ENCODE measurements at regions not wholly inside any gene's neighbourhood (a gene's known extent, or its start where the extent isn't known, plus 50 kb on each side); places are given as distances from the start of the nearest gene placed in this dataset.

- TF ChIP-seq CTCF (IDR thresholded peaks at IDR 0.05) (no peak), POLR2A (IDR thresholded peaks at IDR 0.05; ENCODE audit: low read length) (no peak), EP300 (IDR thresholded peaks at IDR 0.05) (no peak), ZFP36 (IDR thresholded peaks at IDR 0.05; ENCODE audit: borderline replicate concordance, partially characterized antibody) (no peak), CHD2 (IDR thresholded peaks at IDR 0.05; ENCODE audit: low read length, partially characterized antibody) (no peak)
These were observed 1533.0 kb upstream of the TENM4 start for GRCh38 chr11:80973786-80974185.
